ENCODE measurements at regions not wholly inside any gene's neighbourhood (a gene's known extent, or its start where the extent isn't known, plus 50 kb on each side); places are given as distances from the start of the nearest gene placed in this dataset.
"Not testable (repeated sequence)": the region's sequence is repeated elsewhere in the genome, so short reads cannot be mapped to it uniquely, and the experiment has no call there.

- DNase-seq, result not testable (repeated sequence)
Observed at GRCh38 chr20:57110121-57111027, 156.1 kb downstream of the BMP7 start.

DNA sequence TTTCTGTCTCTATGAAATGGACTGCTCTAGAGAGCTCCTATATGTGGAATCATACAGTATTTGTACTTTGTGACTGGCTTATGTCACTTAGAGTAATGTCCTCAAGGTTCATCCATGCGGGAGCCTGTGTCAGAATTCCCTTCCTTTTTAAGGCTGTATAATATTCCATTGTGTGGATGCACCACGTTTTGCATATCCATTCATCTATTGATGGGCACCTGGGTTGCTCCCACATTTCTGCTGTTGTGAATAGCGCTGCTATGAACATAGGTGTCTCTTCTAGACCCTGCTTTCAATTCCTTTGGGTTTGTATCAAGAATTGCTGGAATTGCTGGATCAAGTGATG is 155.4 kb downstream of the BMP7 start:
- no peak for DNase-seq

DNA sequence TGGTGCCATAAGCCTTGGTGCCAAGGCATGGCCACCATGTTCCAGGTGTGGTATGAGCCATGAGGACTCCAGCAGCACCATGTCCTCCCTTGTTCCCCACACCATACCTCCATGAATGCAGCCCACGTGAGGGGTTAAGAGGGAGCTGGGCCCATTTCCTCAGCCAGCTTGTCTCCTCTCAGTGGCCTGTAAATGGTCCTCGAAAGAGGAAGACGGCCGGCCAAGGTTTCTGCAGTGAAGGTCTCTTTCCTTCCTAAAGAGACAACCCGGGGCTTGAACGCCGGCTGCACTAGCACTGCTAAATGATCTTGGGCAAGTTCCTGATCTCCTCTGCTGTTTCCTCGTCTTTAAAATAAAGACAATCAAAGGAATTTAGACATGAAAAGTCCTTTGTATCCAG is 154.0 kb downstream of the BMP7 start:
- DNase-seq, result no peak

GRCh38 chr20:57114290-57115005 is 152.0 kb downstream of the BMP7 start:
- no peak for DNase-seq

DNA sequence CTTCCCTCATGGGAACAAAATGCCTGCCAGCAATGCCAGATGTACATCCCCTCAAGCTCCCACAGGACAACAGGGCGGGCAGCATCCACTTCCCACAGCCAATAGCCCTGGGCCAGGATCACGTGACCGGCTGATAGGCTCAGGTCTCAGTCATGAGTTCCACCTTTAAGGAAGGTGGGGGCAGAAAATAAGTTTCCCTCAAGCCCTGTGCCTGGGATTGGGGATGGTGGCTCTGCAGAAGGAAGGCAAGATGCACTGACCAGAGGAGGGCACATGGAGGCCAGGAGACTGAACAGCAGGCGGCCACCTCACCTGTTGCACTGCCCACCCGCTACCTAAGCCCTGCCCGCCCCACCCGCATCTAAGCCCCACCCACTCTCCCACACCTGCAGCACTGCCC is 149.1 kb downstream of the BMP7 start:
- no peak for DNase-seq

DNA sequence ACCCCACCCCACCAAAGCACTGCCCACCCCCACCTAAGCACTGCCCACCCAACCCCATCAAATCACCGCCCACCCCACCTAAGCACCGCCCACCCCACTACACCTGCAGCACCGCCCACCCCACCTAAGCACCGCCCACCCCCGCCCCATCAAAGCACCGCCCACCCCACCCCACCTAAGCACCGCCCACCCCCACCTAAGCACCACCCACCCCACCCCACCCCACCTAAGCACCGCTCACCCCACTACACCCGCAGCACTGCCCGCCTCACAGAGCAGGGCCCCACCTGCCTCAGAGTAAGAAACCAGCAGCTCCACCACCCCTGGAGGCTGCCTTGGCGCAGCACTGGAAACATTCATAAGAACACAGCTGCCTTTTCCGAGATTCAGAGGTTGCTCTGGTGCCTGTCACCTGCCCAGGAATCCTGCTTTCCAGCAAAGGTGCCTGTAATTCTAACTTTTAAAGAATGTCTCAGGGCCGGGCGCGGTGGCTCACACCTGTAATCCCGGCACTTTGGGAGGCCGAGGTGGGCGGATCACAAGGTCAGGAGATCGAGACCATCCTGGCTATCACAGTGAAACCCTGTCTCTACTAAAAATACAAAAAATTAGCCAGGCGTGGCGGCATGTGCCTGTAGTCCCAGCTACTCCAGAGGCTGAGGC is 148.2 kb downstream of the BMP7 start:
- no peak for DNase-seq
